ENCODE measurements at regions not wholly inside any gene's neighbourhood (a gene's known extent, or its start where the extent isn't known, plus 50 kb on each side); places are given as distances from the start of the nearest gene placed in this dataset.

- H3K9ac ChIP-seq: no peak overlapping the region
- H3K9me2 ChIP-seq: no peaks in the 10 kb centered on the region
- no peaks in the 10 kb centered on the region for H3K4me1 ChIP-seq (ENCODE audit: control insufficient read depth in 1 of 2, insufficient read depth in 2 of 2, low read depth in 1 of 2, low read length in 1 of 2)
- H3K4me3 ChIP-seq (ENCODE audit: low read depth in 2 of 2, low read length in 1 of 2): no peak overlapping the region
- TF ChIP-seq YY1 (IDR thresholded peaks at IDR 0.05; ENCODE audit: low read depth): no peak
- TF ChIP-seq TCF12 (IDR thresholded peaks at IDR 0.05): no peak
- no peak for TF ChIP-seq CHD2 (IDR thresholded peaks at IDR 0.05; ENCODE audit: low read length, partially characterized antibody)
- H3K9me3 ChIP-seq: no peaks in the 10 kb centered on the region
- no peak for DNase-seq
- H4K20me1 ChIP-seq (ENCODE audit: insufficient read depth): no peaks in the 10 kb centered on the region
- no peaks in the 10 kb centered on the region for H3K27me3 ChIP-seq (ENCODE audit: insufficient read depth)
- ChIA-PET CTCF (no interaction called here), POLR2A (no interaction called here)
- no peak overlapping the region for H2AFZ ChIP-seq (ENCODE audit: low read depth)
- H3K36me3 ChIP-seq (replicated peaks in 1 of 2; ENCODE audit: control insufficient read depth in 1 of 2, insufficient read depth in 2 of 2, low read length in 1 of 2): no peaks in the 10 kb centered on the region
- no peaks in the 10 kb centered on the region for H3K79me2 ChIP-seq (ENCODE audit: insufficient read depth)
- H3K27ac ChIP-seq (ENCODE audit: low read depth in 2 of 2, low read length in 1 of 2): no peak overlapping the region
- H3K4me2 ChIP-seq: no peak overlapping the region
- 6% methylated on average over 1 of the region's 1 CpG for WGBS (ENCODE audit: low lambda C conversion rate)
- no peaks in the 10 kb centered on the region for H3F3A ChIP-seq (replicated peaks; ENCODE audit: insufficient read depth)
Observed at GRCh38 chr18:51891876-51892275, 448.1 kb upstream of the DCC start.

DNA sequence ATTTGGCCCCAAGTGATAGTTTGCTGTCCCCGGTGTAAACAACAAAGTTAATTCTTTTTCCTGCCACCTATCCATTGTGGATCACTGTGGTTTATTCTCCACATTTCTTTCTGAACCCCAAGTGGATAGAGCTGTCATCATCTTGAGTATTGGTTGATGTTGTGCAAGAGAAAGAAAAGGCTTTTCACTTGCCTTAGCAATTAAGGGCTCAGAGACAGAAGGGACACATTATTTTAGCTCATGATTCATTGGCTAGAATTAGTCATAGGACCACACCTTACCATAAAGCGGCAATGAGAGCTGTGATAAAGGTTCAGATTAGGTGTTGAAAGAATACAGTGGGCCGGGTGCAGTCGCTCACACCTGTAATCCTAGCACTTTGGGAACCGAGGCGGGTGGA lies 442.1 kb upstream of the DCC start:
- TF ChIP-seq USF1 (IDR thresholded peaks at IDR 0.05; ENCODE audit: borderline replicate concordance, low read depth) (no peak), CTCF (IDR thresholded peaks at IDR 0.05) (no peak), YY1 (IDR thresholded peaks at IDR 0.05; ENCODE audit: low read depth) (no peak), ELF1 (IDR thresholded peaks at IDR 0.05) (no peak), IRF3 (IDR thresholded peaks at IDR 0.05; ENCODE audit: low read depth, low read length) (no peak), REST (IDR thresholded peaks at IDR 0.05; ENCODE audit: low read depth, low read length) (no peak), FOSL2 (IDR thresholded peaks at IDR 0.05; ENCODE audit: borderline replicate concordance, low read depth) (no peak), EZH2phosphoT487 (IDR thresholded peaks at IDR 0.05; ENCODE audit: borderline replicate concordance, low read depth) (no peak), GABPA (IDR thresholded peaks at IDR 0.05; ENCODE audit: low read depth) (no peak), SMC3 (IDR thresholded peaks at IDR 0.05; ENCODE audit: low read depth, low read length) (no peak), TCF12 (IDR thresholded peaks at IDR 0.05) (no peak), FOXM1 (IDR thresholded peaks at IDR 0.05; ENCODE audit: low read depth) (no peak), RAD21 (IDR thresholded peaks at IDR 0.05; ENCODE audit: low read length) (no peak), RCOR1 (IDR thresholded peaks at IDR 0.05; ENCODE audit: low read length) (no peak), SIN3A (IDR thresholded peaks at IDR 0.05; ENCODE audit: borderline replicate concordance, low read depth, low read length) (no peak), EP300 (IDR thresholded peaks at IDR 0.05; ENCODE audit: borderline replicate concordance in 1 of 2, low read depth in 1 of 2, low read length in 1 of 2) (no peak)
- Histone ChIP-seq H3K4me2 (no peak overlapping the region), H2AFZ (ENCODE audit: low read depth) (no peak overlapping the region), H3K27ac (ENCODE audit: low read depth in 2 of 2, low read length in 1 of 2) (no peak overlapping the region), H3K9me3 (no peaks in the 10 kb centered on the region), H3K79me2 (ENCODE audit: insufficient read depth) (no peaks in the 10 kb centered on the region), H3K27me3 (ENCODE audit: insufficient read depth) (no peaks in the 10 kb centered on the region), H3K9me2 (no peaks in the 10 kb centered on the region), H3K9ac (no peak overlapping the region), H4K20me1 (ENCODE audit: insufficient read depth) (no peaks in the 10 kb centered on the region), H3K36me3 (replicated peaks in 1 of 2; ENCODE audit: control insufficient read depth in 1 of 2, insufficient read depth in 2 of 2, low read length in 1 of 2) (no peaks in the 10 kb centered on the region), H3K4me1 (ENCODE audit: control insufficient read depth in 1 of 2, insufficient read depth in 2 of 2, low read depth in 1 of 2, low read length in 1 of 2) (no peaks in the 10 kb centered on the region), H3F3A (replicated peaks; ENCODE audit: insufficient read depth) (no peaks in the 10 kb centered on the region), H3K4me3 (ENCODE audit: low read depth in 2 of 2, low read length in 1 of 2) (no peak overlapping the region)
- WGBS (ENCODE audit: low lambda C conversion rate): 48% methylated on average over 6 of the region's 6 CpGs
- no peak for DNase-seq
- CTCF ChIA-PET: interaction anchor here (1.5 kb wide), 1 partner anchor 12 kb away, joined by 3 read pairs; no protein-coding TSS in a partner anchor
- POLR2A ChIA-PET: no interaction called here

Data from SK-N-SH (cell line).